ENCODE measurements at regions not wholly inside any gene's neighbourhood (a gene's known extent, or its start where the extent isn't known, plus 50 kb on each side); places are given as distances from the start of the nearest gene placed in this dataset.

- no peak overlapping the region for H3K4me3 ChIP-seq (ENCODE audit: low read depth, low read length)
- TF ChIP-seq CTCF (IDR thresholded peaks at IDR 0.05; ENCODE audit: control insufficient read depth, extremely low read depth, insufficient read depth), result no peak
- DNase-seq (ENCODE audit: low read depth), result no peak
Observed at GRCh38 chr2:3966470-3966869, 263.1 kb downstream of the DCDC2C start.

- H3K4me3 ChIP-seq (ENCODE audit: low read depth, low read length), result no peak overlapping the region
- no peak for TF ChIP-seq CTCF (IDR thresholded peaks at IDR 0.05; ENCODE audit: control insufficient read depth, extremely low read depth, insufficient read depth)
- DNase-seq (ENCODE audit: low read depth), result no peak
Observed at GRCh38 chr2:3968736-3969135, 265.4 kb downstream of the DCDC2C start.

GRCh38 chr2:3970791-3971651 lies 267.6 kb downstream of the DCDC2C start:
- no peak for TF ChIP-seq CTCF (IDR thresholded peaks at IDR 0.05; ENCODE audit: control insufficient read depth, extremely low read depth, insufficient read depth)
- DNase-seq (ENCODE audit: low read depth), result no peak
- H3K4me3 ChIP-seq (ENCODE audit: low read depth, low read length), result no peak overlapping the region

GRCh38 chr2:3971652-3972192 lies 268.3 kb downstream of the DCDC2C start:
- H3K4me3 ChIP-seq (ENCODE audit: low read depth, low read length), result no peak overlapping the region
- TF ChIP-seq CTCF (IDR thresholded peaks at IDR 0.05; ENCODE audit: control insufficient read depth, extremely low read depth, insufficient read depth), result no peak
- no peak for DNase-seq (ENCODE audit: low read depth)

GRCh38 chr2:3972377-3972776 lies 269.0 kb downstream of the DCDC2C start:
- no peak for DNase-seq (ENCODE audit: low read depth)
- no peak for TF ChIP-seq CTCF (IDR thresholded peaks at IDR 0.05; ENCODE audit: control insufficient read depth, extremely low read depth, insufficient read depth)
- H3K4me3 ChIP-seq (ENCODE audit: low read depth, low read length), result no peak overlapping the region

GRCh38 chr2:3974765-3975164 lies 271.4 kb downstream of the DCDC2C start:
- DNase-seq (ENCODE audit: low read depth), result no peak
- H3K4me3 ChIP-seq (ENCODE audit: low read depth, low read length), result no peak overlapping the region
- TF ChIP-seq CTCF (IDR thresholded peaks at IDR 0.05; ENCODE audit: control insufficient read depth, extremely low read depth, insufficient read depth), result no peak
